Erythroblast (primary cell): ENCODE measurements at regions not wholly inside any gene's neighbourhood (a gene's known extent, or its start where the extent isn't known, plus 50 kb on each side); places are given as distances from the start of the nearest gene placed in this dataset.
"Not testable (repeated sequence)": the region's sequence is repeated elsewhere in the genome, so short reads cannot be mapped to it uniquely, and the experiment has no call there.

Source experiments
- GATA1 ChIP-seq: IDR thresholded peaks from 2 replicates; pipeline ENCODE4 v1.6.1; 2011; ENCODE audit warnings: low read depth, mild to moderate bottlenecking, control low read depth, low read length, moderate library complexity
- POLR2A ChIP-seq: IDR thresholded peaks from 2 replicates; pipeline ENCODE4 v1.6.1; 2011; ENCODE audit warnings: mild to moderate bottlenecking, low read length

- not testable (repeated sequence) for TF ChIP-seq POLR2A, GATA1
Observed at GRCh38 chr2:54048896-54049295, 66.5 kb upstream of the ACYP2 start.
